H1 (cell line): ENCODE measurements at regions not wholly inside any gene's neighbourhood (a gene's known extent, or its start where the extent isn't known, plus 50 kb on each side); places are given as distances from the start of the nearest gene placed in this dataset.

ENCODE experiments used
- BCL11A ChIP-seq, 2 experiments: IDR thresholded peaks; one replicate each; pipeline ENCODE4 v1.6.1; 2011; ENCODE audit warnings: low read depth in 2 of 2, low read length in 2 of 2, mild to moderate bottlenecking in 2 of 2
- KDM1A ChIP-seq: fragments of 200-600, 300-600 bp; sonication (generic); IDR thresholded peaks from 2 replicates; pipeline ENCODE4 v1.7.1; 2016; ENCODE audit warnings: mild to moderate bottlenecking, low read length, borderline replicate concordance
- TF ChIP-seq, protein P1 (sequence below): fragments of 300-600 bp; sonication (generic); IDR thresholded peaks from 2 replicates; pipeline ENCODE4 v1.7.1; 2012; ENCODE audit warnings: low read length, moderate library complexity, mild to moderate bottlenecking, inconsistent platforms; ENCODE audit not compliant: insufficient replicate concordance

DNA sequence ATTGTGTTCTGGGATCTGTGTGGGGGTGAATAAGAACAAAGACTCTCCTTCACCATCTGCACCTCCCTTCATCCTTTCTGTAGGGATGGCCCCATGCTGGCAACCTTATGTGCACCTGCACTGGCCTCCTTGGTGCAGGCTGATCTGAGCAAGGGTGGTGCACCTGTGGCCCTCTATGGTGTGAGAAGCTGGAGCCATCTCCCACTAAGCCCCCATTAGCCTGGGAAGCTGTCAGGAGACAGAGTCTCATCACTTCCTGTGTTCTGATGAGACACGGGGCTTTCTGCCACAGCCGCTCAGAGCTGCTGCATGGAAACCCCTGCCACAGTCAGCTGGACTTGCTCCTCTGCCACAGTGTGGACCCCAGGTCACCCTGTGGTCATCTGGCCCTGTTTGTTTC is 565.3 kb upstream of the SALL3 start (continued):
- TF ChIP-seq, protein P1, sequence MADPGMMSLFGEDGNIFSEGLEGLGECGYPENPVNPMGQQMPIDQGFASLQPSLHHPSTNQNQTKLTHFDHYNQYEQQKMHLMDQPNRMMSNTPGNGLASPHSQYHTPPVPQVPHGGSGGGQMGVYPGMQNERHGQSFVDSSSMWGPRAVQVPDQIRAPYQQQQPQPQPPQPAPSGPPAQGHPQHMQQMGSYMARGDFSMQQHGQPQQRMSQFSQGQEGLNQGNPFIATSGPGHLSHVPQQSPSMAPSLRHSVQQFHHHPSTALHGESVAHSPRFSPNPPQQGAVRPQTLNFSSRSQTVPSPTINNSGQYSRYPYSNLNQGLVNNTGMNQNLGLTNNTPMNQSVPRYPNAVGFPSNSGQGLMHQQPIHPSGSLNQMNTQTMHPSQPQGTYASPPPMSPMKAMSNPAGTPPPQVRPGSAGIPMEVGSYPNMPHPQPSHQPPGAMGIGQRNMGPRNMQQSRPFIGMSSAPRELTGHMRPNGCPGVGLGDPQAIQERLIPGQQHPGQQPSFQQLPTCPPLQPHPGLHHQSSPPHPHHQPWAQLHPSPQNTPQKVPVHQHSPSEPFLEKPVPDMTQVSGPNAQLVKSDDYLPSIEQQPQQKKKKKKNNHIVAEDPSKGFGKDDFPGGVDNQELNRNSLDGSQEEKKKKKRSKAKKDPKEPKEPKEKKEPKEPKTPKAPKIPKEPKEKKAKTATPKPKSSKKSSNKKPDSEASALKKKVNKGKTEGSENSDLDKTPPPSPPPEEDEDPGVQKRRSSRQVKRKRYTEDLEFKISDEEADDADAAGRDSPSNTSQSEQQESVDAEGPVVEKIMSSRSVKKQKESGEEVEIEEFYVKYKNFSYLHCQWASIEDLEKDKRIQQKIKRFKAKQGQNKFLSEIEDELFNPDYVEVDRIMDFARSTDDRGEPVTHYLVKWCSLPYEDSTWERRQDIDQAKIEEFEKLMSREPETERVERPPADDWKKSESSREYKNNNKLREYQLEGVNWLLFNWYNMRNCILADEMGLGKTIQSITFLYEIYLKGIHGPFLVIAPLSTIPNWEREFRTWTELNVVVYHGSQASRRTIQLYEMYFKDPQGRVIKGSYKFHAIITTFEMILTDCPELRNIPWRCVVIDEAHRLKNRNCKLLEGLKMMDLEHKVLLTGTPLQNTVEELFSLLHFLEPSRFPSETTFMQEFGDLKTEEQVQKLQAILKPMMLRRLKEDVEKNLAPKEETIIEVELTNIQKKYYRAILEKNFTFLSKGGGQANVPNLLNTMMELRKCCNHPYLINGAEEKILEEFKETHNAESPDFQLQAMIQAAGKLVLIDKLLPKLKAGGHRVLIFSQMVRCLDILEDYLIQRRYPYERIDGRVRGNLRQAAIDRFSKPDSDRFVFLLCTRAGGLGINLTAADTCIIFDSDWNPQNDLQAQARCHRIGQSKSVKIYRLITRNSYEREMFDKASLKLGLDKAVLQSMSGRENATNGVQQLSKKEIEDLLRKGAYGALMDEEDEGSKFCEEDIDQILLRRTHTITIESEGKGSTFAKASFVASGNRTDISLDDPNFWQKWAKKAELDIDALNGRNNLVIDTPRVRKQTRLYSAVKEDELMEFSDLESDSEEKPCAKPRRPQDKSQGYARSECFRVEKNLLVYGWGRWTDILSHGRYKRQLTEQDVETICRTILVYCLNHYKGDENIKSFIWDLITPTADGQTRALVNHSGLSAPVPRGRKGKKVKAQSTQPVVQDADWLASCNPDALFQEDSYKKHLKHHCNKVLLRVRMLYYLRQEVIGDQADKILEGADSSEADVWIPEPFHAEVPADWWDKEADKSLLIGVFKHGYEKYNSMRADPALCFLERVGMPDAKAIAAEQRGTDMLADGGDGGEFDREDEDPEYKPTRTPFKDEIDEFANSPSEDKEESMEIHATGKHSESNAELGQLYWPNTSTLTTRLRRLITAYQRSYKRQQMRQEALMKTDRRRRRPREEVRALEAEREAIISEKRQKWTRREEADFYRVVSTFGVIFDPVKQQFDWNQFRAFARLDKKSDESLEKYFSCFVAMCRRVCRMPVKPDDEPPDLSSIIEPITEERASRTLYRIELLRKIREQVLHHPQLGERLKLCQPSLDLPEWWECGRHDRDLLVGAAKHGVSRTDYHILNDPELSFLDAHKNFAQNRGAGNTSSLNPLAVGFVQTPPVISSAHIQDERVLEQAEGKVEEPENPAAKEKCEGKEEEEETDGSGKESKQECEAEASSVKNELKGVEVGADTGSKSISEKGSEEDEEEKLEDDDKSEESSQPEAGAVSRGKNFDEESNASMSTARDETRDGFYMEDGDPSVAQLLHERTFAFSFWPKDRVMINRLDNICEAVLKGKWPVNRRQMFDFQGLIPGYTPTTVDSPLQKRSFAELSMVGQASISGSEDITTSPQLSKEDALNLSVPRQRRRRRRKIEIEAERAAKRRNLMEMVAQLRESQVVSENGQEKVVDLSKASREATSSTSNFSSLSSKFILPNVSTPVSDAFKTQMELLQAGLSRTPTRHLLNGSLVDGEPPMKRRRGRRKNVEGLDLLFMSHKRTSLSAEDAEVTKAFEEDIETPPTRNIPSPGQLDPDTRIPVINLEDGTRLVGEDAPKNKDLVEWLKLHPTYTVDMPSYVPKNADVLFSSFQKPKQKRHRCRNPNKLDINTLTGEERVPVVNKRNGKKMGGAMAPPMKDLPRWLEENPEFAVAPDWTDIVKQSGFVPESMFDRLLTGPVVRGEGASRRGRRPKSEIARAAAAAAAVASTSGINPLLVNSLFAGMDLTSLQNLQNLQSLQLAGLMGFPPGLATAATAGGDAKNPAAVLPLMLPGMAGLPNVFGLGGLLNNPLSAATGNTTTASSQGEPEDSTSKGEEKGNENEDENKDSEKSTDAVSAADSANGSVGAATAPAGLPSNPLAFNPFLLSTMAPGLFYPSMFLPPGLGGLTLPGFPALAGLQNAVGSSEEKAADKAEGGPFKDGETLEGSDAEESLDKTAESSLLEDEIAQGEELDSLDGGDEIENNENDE: no peak
- TF ChIP-seq KDM1A (no peak), BCL11A (IDR thresholded peaks at IDR 0.05; ENCODE audit: low read depth in 2 of 2, low read length in 2 of 2) (no peak)
